BJ (cell line): ENCODE measurements at regions not wholly inside any gene's neighbourhood (a gene's known extent, or its start where the extent isn't known, plus 50 kb on each side); places are given as distances from the start of the nearest gene placed in this dataset.

Experiments
- CTCF ChIA-PET: fragments of 350-600 bp; formaldehyde crosslinking; extraction: SDS; loops from one replicate; lab custom pipeline; 2021; ENCODE audit warnings: antibody characterized with exemption, inconsistent platforms; lab: Yijun Ruan, JAX
- POLR2A ChIA-PET: fragments of 300-600 bp; sonication (Branson Sonifier 250); formaldehyde crosslinking; extraction: SDS; loops from one replicate; lab custom pipeline; 2021; ENCODE audit warnings: antibody characterized with exemption; lab: Charles Lee
- DNase-seq: peaks from one replicate; pipeline ENCODE4 v3.0.0-alpha.2; 2011; ENCODE audit warnings: low read depth
- H3K27me3 ChIP-seq: 2 replicates; pipeline ENCODE4 v1.6.0; 2011; ENCODE audit warnings: low read length; ENCODE audit not compliant: control insufficient read depth, insufficient read depth
- H3K36me3 ChIP-seq: 2 replicates; pipeline ENCODE4 v1.5.1; 2011; ENCODE audit warnings: low read length; ENCODE audit not compliant: control insufficient read depth, insufficient read depth
- H3K4me3 ChIP-seq: 2 replicates; pipeline ENCODE4 v1.5.1; 2011; ENCODE audit warnings: low read depth, mild to moderate bottlenecking, control low read depth, low read length
- TF ChIP-seq, protein P1 (sequence below): IDR thresholded peaks from 2 replicates; pipeline ENCODE4 v1.5.1; 2011; ENCODE audit warnings: low read depth, mild to moderate bottlenecking, control low read depth, inconsistent platforms, low read length, moderate library complexity; ENCODE audit not compliant: insufficient read depth

DNA sequence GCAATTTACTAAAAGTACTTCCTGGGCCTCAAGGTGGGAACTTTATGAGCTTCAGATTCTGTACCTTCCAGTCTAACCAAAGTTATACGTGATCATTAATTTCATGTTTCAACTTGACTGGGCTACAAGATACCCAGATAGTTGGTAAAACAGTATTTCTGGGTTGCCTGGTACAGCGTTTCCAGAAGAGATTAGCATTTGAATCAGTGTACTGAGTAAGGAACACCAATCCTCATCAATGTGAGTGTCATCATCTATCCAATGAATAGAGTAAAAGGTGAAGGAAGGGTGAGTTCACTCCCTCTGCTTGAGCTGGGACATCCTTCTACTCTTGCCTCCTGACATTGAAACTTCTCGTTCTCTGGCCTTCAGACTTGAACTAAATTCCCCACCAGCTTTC is 274.5 kb upstream of the ID2 start:
- TF ChIP-seq, protein P1, sequence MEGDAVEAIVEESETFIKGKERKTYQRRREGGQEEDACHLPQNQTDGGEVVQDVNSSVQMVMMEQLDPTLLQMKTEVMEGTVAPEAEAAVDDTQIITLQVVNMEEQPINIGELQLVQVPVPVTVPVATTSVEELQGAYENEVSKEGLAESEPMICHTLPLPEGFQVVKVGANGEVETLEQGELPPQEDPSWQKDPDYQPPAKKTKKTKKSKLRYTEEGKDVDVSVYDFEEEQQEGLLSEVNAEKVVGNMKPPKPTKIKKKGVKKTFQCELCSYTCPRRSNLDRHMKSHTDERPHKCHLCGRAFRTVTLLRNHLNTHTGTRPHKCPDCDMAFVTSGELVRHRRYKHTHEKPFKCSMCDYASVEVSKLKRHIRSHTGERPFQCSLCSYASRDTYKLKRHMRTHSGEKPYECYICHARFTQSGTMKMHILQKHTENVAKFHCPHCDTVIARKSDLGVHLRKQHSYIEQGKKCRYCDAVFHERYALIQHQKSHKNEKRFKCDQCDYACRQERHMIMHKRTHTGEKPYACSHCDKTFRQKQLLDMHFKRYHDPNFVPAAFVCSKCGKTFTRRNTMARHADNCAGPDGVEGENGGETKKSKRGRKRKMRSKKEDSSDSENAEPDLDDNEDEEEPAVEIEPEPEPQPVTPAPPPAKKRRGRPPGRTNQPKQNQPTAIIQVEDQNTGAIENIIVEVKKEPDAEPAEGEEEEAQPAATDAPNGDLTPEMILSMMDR: no peak
- CTCF ChIA-PET: interaction anchor here (1.2 to 1.3 kb wide), 3 partner anchors 8 to 23 kb away, joined by 3 read pairs; no protein-coding TSS in a partner anchor
- H3K4me3 ChIP-seq: no peak overlapping the region
- DNase-seq: no peak
- 0 out of 2 replicates have a peak, but pooled peaks cover 1% of the 10 kb centered on the region for H3K27me3 ChIP-seq
- H3K36me3 ChIP-seq: no peaks in the 10 kb centered on the region
- POLR2A ChIA-PET: no interaction called here

DNA sequence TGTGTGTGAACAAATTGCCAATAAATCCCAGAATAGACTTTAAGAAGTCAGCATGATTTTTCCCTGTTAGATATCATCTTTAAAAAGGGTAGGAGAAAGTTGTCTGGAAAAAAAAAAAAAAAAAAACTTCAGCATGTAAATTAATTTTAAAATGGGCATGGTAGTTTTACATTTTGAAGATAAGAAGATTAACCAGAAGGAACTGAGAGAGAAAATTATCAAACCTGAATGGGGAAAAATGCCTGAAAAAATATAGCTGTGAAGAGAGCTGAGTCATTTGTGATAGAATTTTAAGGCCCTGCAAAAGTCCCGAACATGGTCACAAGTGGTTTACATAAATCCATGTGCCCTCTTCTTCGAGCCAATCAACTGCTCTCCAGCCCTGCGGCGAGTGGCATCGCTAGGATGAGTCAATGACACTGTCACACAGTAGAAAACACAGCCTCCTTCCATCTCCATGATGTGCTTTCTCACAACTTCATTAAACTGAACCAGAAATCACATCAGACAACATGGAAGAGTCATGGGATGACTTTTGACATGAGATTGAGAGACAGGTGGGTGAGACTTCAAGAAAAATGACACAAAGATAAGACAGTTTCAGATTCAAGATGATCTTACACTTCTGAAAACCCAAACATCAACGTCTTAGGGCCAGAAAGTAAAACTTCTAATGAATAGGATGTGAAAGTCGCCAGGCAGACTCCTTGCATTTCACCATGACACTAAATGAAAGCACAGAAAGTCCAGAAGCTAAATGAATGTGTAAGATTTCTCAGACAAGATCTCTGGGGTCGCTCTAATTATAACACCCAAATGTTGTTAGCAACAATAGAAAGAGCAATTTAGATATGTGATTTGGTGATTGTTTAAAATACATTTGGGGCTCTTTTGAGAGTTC is 273.0 kb upstream of the ID2 start:
- no peaks in the 10 kb centered on the region for H3K36me3 ChIP-seq
- POLR2A ChIA-PET: no interaction called here
- 0 out of 2 replicates have a peak, but pooled peaks cover 1% of the 10 kb centered on the region for H3K27me3 ChIP-seq
- no peak for DNase-seq
- no peak overlapping the region for H3K4me3 ChIP-seq
- CTCF ChIA-PET: interaction anchor here (0.9 to 1.3 kb wide), 2 partner anchors 14 to 17 kb away, joined by 3 read pairs; no protein-coding TSS in a partner anchor
- TF ChIP-seq, protein P1: no peak

DNA sequence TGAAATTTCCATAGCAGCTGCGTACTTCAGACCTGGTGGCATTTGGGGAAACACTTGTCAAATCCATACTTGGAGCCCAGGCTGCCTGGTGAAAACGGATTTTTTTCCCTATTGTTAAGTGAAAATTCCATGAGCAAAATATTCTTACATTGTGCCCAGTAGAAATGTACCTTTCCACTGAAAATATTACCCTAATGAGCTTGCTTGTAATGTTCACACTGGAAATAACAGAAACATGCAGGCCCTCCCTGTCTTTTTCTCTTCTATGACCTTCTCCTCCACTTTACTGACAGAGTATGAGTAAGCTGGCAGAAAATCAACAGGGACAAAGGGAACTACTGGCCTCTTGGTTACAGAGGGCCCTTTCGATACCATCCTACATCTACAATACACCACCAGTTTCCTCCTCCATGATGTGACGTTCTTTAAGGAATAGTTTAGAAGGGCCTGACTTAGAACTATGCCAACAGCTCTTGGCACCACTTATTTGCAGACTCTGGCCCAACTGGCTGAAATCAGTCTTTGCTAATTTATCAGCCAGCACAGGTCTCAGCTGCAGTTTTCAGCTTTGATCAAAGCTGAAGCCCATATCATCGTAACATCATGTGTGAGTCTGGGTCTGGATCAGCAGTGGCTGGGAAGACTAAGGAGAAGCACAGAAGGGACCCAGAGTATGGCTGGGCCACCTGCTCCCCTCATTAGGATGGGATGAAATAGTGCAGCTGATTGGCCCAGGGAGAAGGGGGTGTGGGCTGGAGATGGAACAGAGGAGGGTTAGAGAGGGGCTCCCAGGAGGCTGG is 272.2 kb upstream of the ID2 start:
- Histone ChIP-seq H3K4me3 (no peak overlapping the region), H3K36me3 (no peaks in the 10 kb centered on the region), H3K27me3 (0 out of 2 replicates have a peak, but pooled peaks cover 1% of the 10 kb centered on the region)
- DNase-seq: no peak
- ChIA-PET POLR2A (no interaction called here), CTCF (interaction anchor here (0.9 kb wide), 1 partner anchor 18 kb away, joined by 3 read pairs; no protein-coding TSS in a partner anchor)
- TF ChIP-seq, protein P1: no peak

DNA sequence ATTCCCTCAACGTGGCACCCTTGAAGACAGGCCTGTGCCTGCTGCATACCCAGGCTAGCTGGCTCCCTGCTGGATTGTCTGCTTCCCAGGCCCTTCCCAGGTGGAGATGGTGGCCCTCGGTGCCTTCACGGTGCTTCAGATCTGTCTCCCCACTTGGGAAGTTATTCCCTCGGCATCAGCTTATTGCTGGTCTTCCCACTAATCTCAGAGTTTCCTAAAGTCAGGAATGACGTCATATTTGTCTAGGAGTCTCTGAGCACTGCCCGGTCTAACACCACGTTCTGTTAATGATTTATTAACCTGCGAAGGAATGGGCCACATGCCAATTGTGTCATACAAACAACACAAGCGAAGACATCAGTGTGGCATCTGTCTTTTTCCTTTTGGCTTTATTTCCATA is 269.8 kb upstream of the ID2 start:
- CTCF ChIA-PET: no interaction called here
- POLR2A ChIA-PET: no interaction called here
- no peaks in the 10 kb centered on the region for H3K36me3 ChIP-seq
- DNase-seq: no peak
- TF ChIP-seq, protein P1: no peak
- H3K27me3 ChIP-seq: 0 out of 2 replicates have a peak, but pooled peaks cover 1% of the 10 kb centered on the region
- no peak overlapping the region for H3K4me3 ChIP-seq

DNA sequence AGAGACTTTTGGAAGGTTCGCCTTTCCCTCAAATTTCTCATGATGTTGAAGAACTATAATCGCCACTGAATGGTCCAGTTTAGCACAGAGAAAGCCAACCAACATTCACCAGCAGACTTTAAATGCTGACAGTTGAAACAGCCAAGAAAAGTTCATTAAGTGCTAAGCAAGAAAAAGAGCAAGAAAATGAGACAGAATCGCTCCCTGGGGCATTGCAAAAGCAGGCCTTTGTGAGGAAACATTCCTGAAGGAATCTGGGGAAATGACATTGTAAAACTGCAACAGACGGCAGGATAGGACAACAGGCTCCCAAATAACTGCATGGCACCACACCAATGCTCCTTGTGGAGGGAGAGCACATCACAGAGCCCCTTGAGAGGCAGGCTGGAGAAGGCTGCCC is 269.3 kb upstream of the ID2 start:
- Histone ChIP-seq H3K36me3 (no peaks in the 10 kb centered on the region), H3K4me3 (no peak overlapping the region), H3K27me3 (0 out of 2 replicates have a peak, but pooled peaks cover 1% of the 10 kb centered on the region)
- DNase-seq: no peak
- TF ChIP-seq, protein P1: no peak
- ChIA-PET POLR2A (no interaction called here), CTCF (no interaction called here)
